Stomach (tissue), 8 donors: ENCODE measurements at regions not wholly inside any gene's neighbourhood (a gene's known extent, or its start where the extent isn't known, plus 50 kb on each side); places are given as distances from the start of the nearest gene placed in this dataset.

ENCODE experiments used
- DNase-seq, 2 donors: peaks; one replicate each; pipeline versions ENCODE4 v3.0.0 to v3.0.0-alpha.2; 2013 to 2019
- H3K27ac ChIP-seq, 5 donors: fragments of 200-600 bp in 4 of 5; sonication (generic) in 4 of 5; one replicate each; pipeline ENCODE4 v1.5.1; 2013 to 2019; ENCODE audit warnings: mild to moderate bottlenecking in 1 of 5, moderate library complexity in 1 of 5
- H3K27me3 ChIP-seq, 3 donors: fragments of 200-600 bp; sonication (generic); one replicate each; pipeline ENCODE4 v1.5.1; 2017 to 2019; ENCODE audit warnings: mixed run types in 1 of 3
- H3K36me3 ChIP-seq, 4 donors: fragments of 200-600 bp; sonication (generic); 1 replicate in 3 of 4; 2 replicates in 1 of 4; pipeline ENCODE4 v1.5.1; 2016 to 2019
- H3K4me1 ChIP-seq, 4 donors: fragments of 200-600 bp; sonication (generic); one replicate each; pipeline ENCODE4 v1.5.1; 2016 to 2019
- H3K4me3 ChIP-seq, 4 donors: fragments of 200-600 bp; sonication (generic) in 3 of 4; one replicate each; pipeline ENCODE4 v1.5.1; 2016 to 2019; ENCODE audit warnings: mild to moderate bottlenecking in 1 of 4
- H3K9me3 ChIP-seq, 4 donors: fragments of 200-600 bp; sonication (generic); one replicate each; pipeline ENCODE4 v1.5.1; 2016 to 2019
- EP300 ChIP-seq: sonication (generic); formaldehyde crosslinking; IDR thresholded peaks from one replicate; pipeline ENCODE4 v1.6.1; 2017; ENCODE audit warnings: antibody characterized with exemption
- POLR2A ChIP-seq, 4 donors: fragments of 450-650 bp; IDR thresholded peaks; one replicate each; pipeline ENCODE4 v1.6.1; 2016; ENCODE audit warnings: antibody characterized with exemption in 4 of 4, control low read depth in 2 of 4, mild to moderate bottlenecking in 1 of 4, moderate library complexity in 1 of 4
- POLR2AphosphoS5 ChIP-seq, 3 donors: sonication (generic); formaldehyde crosslinking; IDR thresholded peaks; one replicate each; pipeline ENCODE4 v1.6.1; 2016; ENCODE audit warnings: antibody characterized with exemption in 3 of 3
- WGBS, 5 donors: extraction: QIAGEN DNeasy Blood & Tissue Kit in 3 of 5; methylation state at CpG; one replicate each; pipeline versions ENCODE4 v1.1.5 to v1.1.7; 2013 to 2018; 5-methylcytosine and 5-hydroxymethylcytosine counted together
- intact Hi-C: fragments of 100-400 bp; cut with DNase I; formaldehyde crosslinking; loops from one replicate; pipeline ENCODE4 v1.15.1; 2023; ENCODE audit warnings: low total_unique reads
- TF ChIP-seq, protein P1 (sequence below), 7 experiments: fragments of 450-650 bp in 4 of 7; fragments of 200-600 bp in 3 of 7; sonication (generic) in 3 of 7; IDR thresholded peaks; one replicate each; pipeline ENCODE4 v1.5.1; 2016 to 2019; ENCODE audit warnings: antibody characterized with exemption in 7 of 7, control low read depth in 2 of 7, mild to moderate bottlenecking in 1 of 7
- donor health status: healthy with polysubstance abuse.
- donor health status: Bipolar disorder and iron deficiency.
- donor health status: healthy.

DNA sequence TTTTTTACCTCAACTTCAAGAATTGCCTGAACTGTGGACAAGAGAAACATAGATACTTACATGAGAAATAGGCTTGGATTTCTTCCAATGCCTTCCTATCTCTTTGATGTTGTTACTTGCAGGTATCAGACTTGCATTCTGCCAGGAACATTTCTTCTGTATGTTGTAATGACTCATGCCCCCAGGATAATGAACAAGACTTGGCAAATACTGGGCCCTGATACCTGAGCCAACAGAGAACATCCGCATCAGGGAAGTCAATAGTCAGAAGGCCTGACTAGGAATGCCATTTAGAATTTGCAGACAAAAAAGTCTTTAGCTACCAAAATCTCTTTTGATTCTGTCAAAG, 273.7 kb upstream of the KIRREL3 start:
- TF ChIP-seq, protein P1, sequence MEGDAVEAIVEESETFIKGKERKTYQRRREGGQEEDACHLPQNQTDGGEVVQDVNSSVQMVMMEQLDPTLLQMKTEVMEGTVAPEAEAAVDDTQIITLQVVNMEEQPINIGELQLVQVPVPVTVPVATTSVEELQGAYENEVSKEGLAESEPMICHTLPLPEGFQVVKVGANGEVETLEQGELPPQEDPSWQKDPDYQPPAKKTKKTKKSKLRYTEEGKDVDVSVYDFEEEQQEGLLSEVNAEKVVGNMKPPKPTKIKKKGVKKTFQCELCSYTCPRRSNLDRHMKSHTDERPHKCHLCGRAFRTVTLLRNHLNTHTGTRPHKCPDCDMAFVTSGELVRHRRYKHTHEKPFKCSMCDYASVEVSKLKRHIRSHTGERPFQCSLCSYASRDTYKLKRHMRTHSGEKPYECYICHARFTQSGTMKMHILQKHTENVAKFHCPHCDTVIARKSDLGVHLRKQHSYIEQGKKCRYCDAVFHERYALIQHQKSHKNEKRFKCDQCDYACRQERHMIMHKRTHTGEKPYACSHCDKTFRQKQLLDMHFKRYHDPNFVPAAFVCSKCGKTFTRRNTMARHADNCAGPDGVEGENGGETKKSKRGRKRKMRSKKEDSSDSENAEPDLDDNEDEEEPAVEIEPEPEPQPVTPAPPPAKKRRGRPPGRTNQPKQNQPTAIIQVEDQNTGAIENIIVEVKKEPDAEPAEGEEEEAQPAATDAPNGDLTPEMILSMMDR (IDR thresholded peaks at IDR 0.05), result no peak
- no peak for TF ChIP-seq POLR2A (IDR thresholded peaks at IDR 0.05)
- TF ChIP-seq POLR2AphosphoS5 (IDR thresholded peaks at IDR 0.05), result no peak
- no peak for TF ChIP-seq EP300
- Histone ChIP-seq H3K9me3 (no peaks in the 10 kb centered on the region), H3K27ac (no peak overlapping the region), H3K27me3 (no peaks in the 10 kb centered on the region), H3K4me1 (no peaks in the 10 kb centered on the region), H3K4me3 (no peak overlapping the region), H3K36me3 (no peaks in the 10 kb centered on the region)
- intact Hi-C loops, result no loop called here
- no peak for DNase-seq
- WGBS, 5 donors, result 63 to 83% (median 72%) methylated on average over 1 of the region's 1 CpG

DNA sequence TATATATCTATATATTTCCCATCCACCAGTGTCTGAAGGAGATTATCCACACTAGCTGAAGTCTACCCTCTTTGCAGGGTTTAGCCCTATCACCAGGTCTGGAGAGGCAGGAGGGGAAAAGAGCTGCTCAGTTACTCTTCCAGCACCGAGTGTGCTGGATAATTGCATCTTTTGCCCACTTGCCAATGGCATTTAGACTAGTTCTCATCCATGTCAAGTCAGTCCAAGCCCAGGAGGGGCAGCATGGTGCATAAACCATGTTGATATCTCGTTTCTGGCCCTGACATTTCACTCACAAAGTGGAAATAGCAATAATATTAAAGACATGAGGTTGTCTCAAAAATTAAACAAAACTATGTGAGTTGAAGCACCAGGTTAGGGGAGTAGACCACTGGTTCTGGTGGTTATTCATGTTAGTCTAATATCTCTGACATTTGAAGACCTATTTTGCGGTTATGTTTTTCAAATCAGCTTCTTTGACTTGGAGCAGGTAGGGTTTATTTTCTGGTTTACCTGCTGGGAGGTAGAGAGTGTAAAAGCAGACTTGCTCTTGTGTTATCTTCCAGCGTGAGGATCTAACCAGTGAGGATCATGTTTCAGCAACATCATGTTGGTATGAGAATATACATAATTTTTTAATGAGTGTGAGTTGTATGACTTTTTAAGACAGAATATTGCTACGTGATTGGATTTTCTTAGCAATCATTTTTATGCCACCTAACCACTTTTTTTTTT, 273.2 kb upstream of the KIRREL3 start:
- Histone ChIP-seq H3K27me3 (no peaks in the 10 kb centered on the region), H3K4me3 (no peak overlapping the region), H3K36me3 (no peaks in the 10 kb centered on the region), H3K4me1 (no peaks in the 10 kb centered on the region), H3K9me3 (no peaks in the 10 kb centered on the region), H3K27ac (no peak overlapping the region)
- intact Hi-C loops, result no loop called here
- WGBS, 5 donors, result 58 to 68% (median 62%) methylated on average over 5 of the region's 5 CpGs
- DNase-seq, result no peak
- TF ChIP-seq EP300 (no peak), POLR2AphosphoS5 (IDR thresholded peaks at IDR 0.05) (no peak), POLR2A (IDR thresholded peaks at IDR 0.05) (no peak)
- TF ChIP-seq, protein P1 (IDR thresholded peaks at IDR 0.05), result no peak

DNA sequence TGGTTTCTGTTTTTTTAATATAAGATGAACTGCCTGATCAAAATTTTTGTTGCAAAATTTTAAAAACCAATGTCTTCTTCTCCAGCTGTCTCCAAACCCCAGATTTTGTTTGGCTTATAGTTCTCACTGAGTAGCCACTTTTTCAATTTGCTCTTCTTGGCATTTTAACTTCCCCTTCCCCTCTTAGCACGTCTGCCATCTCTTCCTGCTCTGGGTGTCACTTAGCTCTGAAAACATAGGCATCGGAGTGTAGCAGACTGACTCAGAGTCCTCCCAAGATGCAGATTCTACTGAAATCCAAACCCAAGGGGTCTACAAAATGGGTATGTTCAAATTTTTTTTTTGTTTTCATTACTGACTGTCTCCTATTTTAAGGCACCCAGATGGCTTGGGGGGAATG, 270.3 kb upstream of the KIRREL3 start:
- no peak overlapping the region for H3K4me3 ChIP-seq
- intact Hi-C loops, result no loop called here
- WGBS, 5 donors, result 41 to 65% (median 61%) methylated on average over 2 of the region's 2 CpGs
- no peaks in the 10 kb centered on the region for H3K4me1 ChIP-seq
- DNase-seq, result no peak
- no peaks in the 10 kb centered on the region for H3K36me3 ChIP-seq
- H3K27me3 ChIP-seq, result no peaks in the 10 kb centered on the region
- TF ChIP-seq EP300 (no peak), POLR2AphosphoS5 (IDR thresholded peaks at IDR 0.05) (no peak), POLR2A (IDR thresholded peaks at IDR 0.05) (no peak)
- TF ChIP-seq, protein P1 (IDR thresholded peaks at IDR 0.05), result no peak
- peaks cover 0 to 5% (median 2%) of the 10 kb centered on the region in 4 donors for H3K9me3 ChIP-seq
- no peak overlapping the region for H3K27ac ChIP-seq

DNA sequence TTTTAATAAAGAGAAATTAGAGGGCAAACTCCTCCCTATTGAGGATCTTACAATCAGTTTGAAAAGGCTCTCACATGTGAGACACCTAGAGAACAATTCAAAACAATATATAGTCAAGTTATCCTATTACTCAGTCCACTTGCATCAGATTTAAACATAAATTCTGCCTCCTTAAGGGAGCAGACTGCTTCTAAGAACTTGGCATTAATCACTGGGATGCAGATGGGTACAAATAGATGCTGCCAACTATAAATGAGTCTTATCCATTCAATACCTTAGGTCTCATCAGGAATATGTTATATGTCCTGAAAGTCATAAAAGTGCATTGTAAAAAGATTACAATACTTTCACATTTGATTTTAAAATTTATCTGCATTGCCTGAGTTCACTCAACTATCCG, 269.3 kb upstream of the KIRREL3 start:
- WGBS, 5 donors, result 84 to 98% (median 96%) methylated on average over 1 of the region's 1 CpG
- H3K4me1 ChIP-seq, result no peaks in the 10 kb centered on the region
- no peaks in the 10 kb centered on the region for H3K27me3 ChIP-seq
- DNase-seq, result no peak
- peaks cover 0 to 5% (median 2%) of the 10 kb centered on the region in 4 donors for H3K9me3 ChIP-seq
- no peak for TF ChIP-seq POLR2AphosphoS5 (IDR thresholded peaks at IDR 0.05)
- TF ChIP-seq POLR2A (IDR thresholded peaks at IDR 0.05), result no peak
- TF ChIP-seq EP300, result no peak
- TF ChIP-seq, protein P1 (IDR thresholded peaks at IDR 0.05), result no peak
- intact Hi-C loops, result no loop called here
- H3K27ac ChIP-seq, result no peak overlapping the region
- no peaks in the 10 kb centered on the region for H3K36me3 ChIP-seq
- no peak overlapping the region for H3K4me3 ChIP-seq
